Activated gamma-delta T cell treated with Interleukin-2 at 50 U/mL for 16 hours (primary cell): ENCODE measurements at regions not wholly inside any gene's neighbourhood (a gene's known extent, or its start where the extent isn't known, plus 50 kb on each side); places are given as distances from the start of the nearest gene placed in this dataset.

Experiments used
- DNase-seq: peaks from one replicate; pipeline ENCODE4 v3.0.0-alpha.2; 2020

GRCh38 chr3:178465260-178466180, 70.7 kb upstream of the KCNMB2 start:
- no peak for DNase-seq

- DNase-seq: no peak
Measured at GRCh38 chr3:178472941-178473340, 63.3 kb upstream of the KCNMB2 start.

GRCh38 chr3:178474526-178474925, 61.7 kb upstream of the KCNMB2 start:
- no peak for DNase-seq

- DNase-seq: no peak
Measured at GRCh38 chr3:178475062-178475461, 61.2 kb upstream of the KCNMB2 start.

- DNase-seq: no peak
Measured at GRCh38 chr3:178476886-178477285, 59.4 kb upstream of the KCNMB2 start.

- DNase-seq: no peak
Measured at GRCh38 chr3:178479446-178479845, 56.8 kb upstream of the KCNMB2 start.

- DNase-seq: no peak
Measured at GRCh38 chr3:178479860-178480259, 56.4 kb upstream of the KCNMB2 start.

- no peak for DNase-seq
Measured at GRCh38 chr3:178480274-178480673, 56.0 kb upstream of the KCNMB2 start.

- no peak for DNase-seq
Measured at GRCh38 chr3:178480795-178481194, 55.4 kb upstream of the KCNMB2 start.

- DNase-seq: no peak
Measured at GRCh38 chr3:178482981-178483380, 53.3 kb upstream of the KCNMB2 start.

- no peak for DNase-seq
Measured at GRCh38 chr3:178483704-178484103, 52.5 kb upstream of the KCNMB2 start.

GRCh38 chr3:178485756-178486155, 50.5 kb upstream of the KCNMB2 start:
- DNase-seq: no peak
